ENCODE measurements at regions not wholly inside any gene's neighbourhood (a gene's known extent, or its start where the extent isn't known, plus 50 kb on each side); places are given as distances from the start of the nearest gene placed in this dataset.

- TF ChIP-seq CTCF (conservative IDR thresholded peaks at IDR 0.05 in 1 of 2, IDR thresholded peaks at IDR 0.05 in 1 of 2; ENCODE audit: low read depth in 1 of 2, low read length in 2 of 2), result no peak
- TF ChIP-seq EZH2 (IDR thresholded peaks at IDR 0.05; ENCODE audit: low read length, missing control alignments), result no peak
These were observed 236.5 kb downstream of the NDUFA10 start for GRCh38 chr2:239788576-239789098.
